DMS 273 (cell line): ENCODE measurements at regions not wholly inside any gene's neighbourhood (a gene's known extent, or its start where the extent isn't known, plus 50 kb on each side); places are given as distances from the start of the nearest gene placed in this dataset.
"Not testable (repeated sequence)": the region's sequence is repeated elsewhere in the genome, so short reads cannot be mapped to it uniquely, and the experiment has no call there.

Experiments used
- DNase-seq: peaks from one replicate; lab custom pipeline; 2025; ENCODE audit not compliant: unreplicated experiment; lab: John Stamatoyannopoulos, UW

DNA sequence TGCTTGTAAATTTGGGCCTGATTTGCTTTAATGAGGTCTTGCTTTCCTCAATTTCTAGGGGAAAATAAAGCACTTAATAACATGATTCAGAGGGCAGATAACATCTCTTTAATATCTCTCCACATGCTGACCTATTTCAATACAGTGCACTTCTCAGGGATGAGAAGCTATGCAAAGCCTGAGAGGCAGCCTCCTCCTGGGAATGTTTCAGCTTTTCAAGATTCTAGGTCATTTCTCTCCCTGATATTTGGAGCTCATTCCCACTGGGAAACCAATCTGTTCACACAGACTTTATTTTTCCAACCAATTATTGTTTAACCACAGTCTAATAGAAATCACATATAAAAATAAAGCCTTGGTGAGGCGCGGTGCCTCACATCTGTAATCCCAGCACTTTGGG lies 67.0 kb upstream of the LSAMP start:
- DNase-seq: peak; percentile 53

DNA sequence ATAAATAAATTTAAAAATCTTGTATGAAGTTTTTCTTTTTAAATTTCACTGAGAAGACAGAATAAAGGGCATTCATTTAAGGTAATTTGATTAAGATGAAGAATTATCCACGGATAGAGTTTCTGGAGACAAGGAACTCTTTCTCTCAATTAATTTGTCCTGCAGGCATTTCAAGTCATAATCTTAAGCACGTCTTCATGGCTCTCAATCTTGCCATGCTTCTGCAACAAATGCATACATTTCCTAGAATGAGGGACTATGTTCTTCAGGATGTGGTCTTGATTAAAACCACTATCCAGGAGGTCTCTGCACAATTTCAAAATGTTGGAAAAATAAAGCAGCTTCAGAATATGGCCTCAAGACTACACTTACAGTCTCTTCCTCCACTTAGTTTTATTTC lies 67.6 kb upstream of the LSAMP start:
- no peak for DNase-seq

DNA sequence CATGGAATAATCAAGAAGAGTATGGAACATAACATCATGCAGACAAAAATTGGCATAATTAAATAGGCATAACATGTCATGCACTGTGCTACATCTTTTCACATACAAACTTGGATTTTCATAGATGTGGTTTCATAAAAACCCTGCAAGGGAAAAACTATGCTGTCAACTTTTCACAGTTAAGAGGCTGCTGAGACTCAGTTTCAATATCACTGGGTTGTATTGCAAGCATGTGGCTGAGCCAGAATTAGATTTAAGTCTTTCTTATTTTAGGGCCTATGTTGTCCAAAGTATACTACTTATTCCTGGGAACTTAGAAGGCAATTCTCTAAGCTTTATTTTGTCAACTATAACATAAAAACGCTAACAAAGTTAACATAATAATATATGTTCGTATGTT lies 70.7 kb upstream of the LSAMP start:
- DNase-seq: no peak

DNA sequence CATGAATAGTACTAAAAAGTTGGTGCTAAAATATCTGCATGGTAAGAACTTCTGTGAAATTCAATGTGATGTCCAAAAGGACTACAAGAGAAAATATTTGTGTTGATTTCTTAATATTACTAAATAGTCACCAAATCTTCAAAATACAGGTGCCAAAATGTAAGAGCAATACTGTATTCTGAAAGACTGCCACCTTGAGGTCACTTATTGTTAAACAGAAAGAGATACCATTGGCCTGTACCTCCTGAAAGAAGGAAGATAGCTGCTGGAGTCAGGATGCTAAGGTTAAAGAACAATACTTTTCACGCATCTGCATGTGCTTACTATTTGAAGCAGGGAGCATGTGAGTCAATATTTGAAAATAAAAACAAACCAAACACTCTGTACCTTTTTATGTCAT lies 72.0 kb upstream of the LSAMP start:
- DNase-seq: peak; percentile 63

DNA sequence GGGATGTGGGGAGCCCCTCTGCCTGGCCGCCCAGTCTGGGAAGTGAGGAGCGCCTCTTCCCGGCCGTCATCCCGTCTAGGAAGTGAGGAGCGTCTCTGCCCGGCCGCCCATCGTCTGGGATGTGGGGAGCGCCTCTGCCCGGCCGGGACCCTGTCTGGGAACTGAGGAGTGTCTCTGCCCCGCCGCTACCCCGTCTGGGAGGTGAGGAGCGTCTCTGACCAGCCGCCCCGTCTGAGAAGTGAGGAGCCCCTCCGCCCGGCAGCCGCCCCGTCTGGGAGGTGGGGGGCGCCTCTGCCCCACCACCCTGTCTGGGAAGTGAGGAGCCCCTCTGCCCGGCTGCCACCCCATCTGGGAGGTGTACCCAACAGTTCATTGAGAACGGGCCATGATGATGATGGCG lies 73.8 kb upstream of the LSAMP start:
- DNase-seq: not testable (repeated sequence)

DNA sequence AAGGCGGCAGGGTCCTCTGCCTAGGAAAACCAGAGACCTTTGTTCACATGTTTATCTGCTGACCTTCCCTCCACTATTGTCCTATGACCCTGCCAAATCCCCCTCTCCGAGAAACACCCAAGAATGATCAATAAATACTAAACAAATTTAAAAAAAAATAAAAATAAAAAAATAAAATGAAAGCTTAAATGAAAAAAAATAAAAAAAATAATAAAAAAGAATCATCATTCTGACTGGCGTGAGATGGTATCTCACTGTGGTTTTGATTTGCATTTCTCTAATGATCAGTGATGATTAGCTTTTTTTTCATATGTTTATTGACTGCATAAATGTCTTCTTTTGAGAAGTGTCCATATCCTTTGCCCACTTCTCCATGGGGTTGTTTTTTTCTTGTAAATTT lies 74.5 kb upstream of the LSAMP start:
- DNase-seq: not testable (repeated sequence)

DNA sequence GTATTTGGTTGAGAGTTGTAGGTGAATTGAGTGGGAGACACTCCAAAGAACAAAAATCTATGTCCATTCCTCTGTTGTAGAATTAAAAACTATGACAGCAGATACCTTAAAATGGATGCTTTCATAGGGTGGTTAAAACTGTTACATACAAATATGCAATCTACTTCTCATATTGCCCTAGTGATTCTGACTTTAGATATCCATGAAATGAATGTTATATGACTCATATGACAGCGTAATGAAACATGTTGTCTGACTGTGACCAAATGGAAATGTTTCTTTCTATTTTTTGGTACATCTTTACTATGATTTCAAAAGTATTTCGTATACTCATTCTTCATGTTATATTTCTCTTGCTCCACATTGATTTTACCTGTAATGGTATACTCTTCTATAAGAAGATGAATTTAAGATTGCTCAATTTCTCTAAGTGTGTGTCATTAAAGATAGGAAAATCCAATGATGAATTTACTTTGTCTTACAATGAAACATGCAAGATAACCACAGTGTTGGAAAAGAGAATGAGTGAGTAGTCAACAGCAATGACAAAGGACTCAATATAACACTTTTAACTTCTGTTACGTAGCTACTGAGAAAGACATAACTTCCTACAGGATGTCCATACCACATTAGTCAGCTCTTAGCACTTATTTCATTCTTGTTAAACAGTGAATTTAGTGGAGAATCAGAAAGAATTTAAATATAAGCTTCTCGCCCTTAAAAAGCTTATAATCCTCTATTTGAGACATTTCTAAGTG lies 79.3 kb upstream of the LSAMP start:
- DNase-seq: no peak

DNA sequence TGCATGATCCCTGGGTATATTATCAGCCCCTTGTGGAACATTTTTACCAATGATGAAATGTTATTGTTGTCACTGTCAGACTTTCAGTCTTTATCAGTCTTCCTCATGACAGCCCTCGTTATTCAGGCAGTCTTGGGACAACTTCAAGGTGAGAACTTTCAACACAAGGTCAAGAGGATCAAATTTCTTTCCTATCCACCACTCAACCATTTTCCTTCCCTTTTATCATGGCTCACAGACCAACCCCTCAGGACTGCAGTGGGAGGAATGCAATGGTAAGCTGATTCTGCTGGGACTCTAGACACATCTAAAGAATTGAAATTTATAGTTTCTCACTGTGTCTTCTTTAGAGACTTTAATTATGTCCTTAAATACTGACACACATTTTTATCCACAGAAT lies 107.0 kb upstream of the LSAMP start:
- DNase-seq: no peak

DNA sequence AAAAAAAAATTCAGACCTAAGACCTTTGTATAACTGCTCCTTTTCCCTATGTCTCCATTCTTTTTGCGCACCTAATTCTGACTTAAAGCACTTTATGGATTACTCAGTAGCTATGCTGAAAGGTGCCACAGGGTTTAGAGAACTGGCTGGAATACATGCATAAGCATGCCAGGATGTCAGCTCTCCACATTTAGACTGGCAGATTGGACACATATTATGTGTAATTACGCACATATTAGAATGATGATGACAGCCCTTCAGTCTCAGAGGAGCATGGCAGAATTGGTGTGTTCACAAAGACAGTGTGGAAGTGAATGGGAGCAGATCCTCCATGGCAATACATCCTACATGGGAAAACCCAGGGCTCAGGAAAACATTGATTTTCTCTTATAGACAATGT lies 108.1 kb upstream of the LSAMP start:
- peak; percentile 29 for DNase-seq

DNA sequence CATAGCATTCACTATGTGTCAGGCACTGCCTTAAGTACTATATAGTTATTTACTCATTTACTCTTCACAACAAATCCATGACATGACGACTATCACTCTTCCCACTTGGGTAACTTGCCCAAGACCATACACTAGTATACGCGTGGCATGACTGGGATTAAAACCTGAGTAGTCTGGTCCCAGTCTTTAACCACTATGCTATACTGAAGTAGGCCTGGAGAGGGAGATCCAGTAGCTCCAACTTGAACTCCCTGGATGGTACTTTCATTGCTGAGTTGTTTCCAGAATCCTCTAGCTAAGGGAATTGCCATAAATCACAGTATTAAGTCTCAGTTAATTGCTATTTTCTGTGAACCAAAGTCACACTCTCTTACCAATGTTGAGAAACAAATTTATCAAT lies 116.2 kb upstream of the LSAMP start:
- DNase-seq: no peak

DNA sequence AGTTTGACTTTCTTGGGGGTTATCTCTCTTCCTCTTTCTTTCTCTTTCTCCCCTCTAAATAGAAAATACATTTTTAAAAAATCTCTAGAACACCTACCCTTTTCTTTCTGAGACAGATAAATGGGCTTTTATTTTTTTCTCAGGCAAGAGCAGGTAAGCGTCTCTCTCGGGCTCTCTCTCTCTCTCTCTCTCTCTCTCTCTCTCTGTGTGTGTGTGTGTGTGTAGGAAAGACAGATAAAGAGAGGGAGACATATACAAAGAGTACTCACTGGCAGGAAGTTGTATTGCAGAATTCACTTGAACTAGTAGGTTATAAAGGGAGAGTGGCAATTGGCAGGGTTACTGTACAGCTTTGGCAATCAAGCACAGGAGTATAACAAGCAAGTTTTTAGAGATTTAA lies 118.1 kb upstream of the LSAMP start:
- DNase-seq: no peak

DNA sequence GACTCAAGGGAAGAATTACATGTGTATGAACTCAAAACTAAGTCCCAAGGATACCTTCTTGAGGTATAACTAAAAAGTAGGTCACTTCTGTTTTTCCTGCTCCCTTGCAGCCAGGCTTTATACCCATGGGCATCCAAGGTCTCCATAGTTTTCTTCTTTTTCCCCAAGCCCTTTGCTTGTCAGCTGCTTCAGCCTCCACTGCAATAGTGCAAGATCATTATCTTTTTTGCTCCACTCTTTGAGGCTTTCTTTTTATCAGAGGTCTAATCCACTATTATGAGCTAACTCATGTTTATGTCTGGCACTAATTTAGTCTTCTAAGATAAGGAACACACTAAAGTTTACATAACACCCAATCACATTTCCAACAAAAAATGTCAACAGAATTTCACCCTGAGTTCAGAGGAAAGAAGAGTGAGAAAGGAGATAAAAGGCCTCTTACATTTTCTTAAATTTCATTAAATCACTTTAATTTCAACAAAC lies 121.2 kb upstream of the LSAMP start:
- no peak for DNase-seq

DNA sequence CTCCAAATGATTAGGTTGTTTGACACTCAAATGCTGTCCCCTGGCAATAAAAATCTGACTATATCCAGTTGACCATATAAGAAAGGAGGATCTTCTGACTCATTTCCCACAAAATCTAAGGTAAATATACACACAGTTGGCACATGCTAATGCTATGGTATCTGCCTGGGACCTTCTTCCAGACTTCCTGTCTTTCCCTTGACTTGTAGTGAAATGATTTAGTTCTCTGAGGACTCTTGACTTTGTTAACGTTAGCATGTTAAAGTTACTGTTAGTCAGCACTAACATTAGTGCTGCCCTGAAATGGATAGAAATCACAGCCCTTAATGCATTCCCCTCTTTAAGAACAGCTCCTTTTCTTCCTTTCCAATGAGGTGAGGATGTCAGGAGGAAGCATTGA lies 124.3 kb upstream of the LSAMP start:
- DNase-seq: no peak

DNA sequence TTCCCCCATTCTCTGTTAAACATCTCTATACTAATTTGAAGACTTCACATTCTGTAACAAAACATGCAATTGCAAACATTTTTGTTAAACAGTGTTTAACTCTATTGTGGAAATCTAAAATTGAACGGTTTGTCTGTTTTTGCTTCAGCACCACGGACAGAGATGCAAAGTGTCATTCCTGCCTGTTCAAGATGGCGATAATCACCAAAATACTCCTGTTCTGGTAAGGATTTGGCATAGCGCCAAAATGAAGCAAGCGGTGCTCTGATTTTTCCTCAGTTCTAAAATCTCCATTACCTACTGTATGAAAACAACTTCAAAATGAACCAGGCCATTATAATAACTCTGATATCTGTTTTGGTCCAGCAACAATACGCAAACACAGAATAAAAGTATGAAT lies 129.7 kb upstream of the TUSC7 start:
- DNase-seq: peak; percentile 49

DNA sequence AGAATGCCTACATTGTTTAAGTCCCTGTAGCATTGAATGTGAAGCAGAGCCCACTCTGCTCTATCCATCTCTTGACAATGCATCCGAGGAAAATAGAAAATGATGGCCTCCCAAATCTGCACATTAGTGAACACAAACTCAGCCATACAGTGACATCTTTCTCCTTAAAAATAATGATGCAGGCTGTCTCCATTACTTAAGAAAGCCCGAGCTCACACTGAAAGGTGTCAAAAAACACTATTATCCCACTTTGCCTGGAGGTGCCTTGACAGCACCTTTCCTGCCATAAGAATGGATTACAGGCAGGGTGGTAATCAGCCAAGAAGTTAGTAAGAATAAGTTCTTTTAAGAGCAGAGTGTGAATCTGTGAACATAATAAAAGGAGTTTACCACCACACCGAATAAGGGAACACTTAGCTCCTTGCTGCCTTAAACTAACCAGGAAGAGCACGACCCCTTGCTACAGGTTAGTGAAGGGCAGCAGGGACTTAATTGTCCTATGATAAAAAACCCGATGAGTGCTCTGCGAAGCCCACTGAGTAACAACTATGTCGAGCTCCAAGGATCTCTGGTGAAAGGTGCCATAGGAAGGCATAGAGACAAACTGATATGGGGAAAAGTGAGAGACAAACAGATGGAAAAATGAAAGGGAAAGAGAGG lies 123.2 kb upstream of the TUSC7 start:
- no peak for DNase-seq

DNA sequence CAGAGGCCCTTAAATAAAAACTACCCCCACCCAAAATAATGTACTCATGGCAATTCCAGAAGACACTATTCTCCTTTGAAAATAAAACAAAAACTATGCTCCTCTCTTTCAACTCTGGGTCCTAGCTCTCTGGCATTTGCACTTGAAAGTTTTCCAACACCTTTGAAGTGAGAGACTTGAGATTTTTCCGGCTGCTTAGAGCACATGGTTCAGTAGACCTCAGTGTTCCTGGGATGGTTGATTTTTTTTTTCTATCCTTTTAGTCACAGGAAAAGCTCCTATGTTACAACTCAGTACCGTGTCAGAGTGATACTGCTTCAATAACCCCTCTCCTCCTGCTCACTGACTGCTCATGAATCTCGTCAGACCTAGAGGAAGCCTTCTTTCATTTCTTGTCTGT lies 118.3 kb upstream of the TUSC7 start:
- no peak for DNase-seq

DNA sequence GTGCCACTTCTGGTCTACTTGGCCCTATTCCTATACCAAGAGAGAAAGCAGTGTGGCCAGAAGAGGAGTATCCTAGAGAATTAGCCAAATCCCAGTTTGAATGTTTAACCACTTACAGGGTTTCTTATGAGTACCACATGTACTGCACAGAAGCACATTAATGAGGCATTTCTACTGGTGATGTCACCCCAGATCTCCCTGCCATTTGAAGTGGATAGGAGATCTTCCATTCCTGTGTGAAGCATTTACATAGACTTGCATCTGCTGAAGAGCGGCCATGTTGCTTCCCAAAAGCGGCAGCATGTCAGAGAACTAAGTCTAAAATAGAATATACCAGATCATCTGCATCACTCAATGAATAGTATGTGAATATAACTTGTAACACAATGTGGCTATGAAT lies 108.4 kb upstream of the TUSC7 start:
- DNase-seq: no peak

DNA sequence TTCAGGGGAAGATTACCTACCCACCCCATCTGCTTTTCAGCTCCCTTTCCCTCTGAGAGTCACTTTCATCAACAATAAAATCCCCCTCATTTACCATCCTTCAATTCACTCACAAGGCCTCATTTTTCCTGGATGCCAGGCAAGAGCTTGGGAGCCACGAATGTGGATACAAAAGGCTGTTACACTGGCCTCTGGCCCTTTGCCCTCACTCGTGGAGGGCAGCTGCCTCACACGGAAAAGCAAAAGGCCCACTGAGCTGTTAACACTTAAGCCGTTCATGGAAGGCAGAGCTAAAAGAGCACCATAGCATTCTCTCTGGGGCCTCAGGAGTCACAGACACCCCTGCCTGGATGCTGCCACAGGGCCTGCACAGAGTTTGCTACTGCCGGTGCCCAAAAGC lies 102.4 kb upstream of the TUSC7 start:
- no peak for DNase-seq

DNA sequence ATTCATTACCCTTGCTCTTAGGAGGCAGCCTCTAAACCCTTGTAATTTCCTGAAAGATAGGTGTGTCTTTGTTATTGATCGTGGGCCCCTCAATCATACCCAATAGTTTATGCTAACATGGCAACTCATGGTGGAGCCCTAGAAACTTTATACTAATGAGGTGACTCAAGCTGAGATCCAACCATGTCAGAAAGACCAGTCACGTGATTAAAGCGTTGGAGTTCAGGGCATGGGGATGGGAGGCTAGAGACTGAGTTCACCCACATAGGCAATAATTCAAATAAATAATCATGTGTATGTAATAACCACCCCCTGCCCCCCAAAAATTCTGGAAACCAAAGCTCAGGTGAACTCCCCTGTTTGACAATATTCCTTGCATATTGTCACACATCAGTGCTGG lies 99.5 kb upstream of the TUSC7 start:
- no peak for DNase-seq

DNA sequence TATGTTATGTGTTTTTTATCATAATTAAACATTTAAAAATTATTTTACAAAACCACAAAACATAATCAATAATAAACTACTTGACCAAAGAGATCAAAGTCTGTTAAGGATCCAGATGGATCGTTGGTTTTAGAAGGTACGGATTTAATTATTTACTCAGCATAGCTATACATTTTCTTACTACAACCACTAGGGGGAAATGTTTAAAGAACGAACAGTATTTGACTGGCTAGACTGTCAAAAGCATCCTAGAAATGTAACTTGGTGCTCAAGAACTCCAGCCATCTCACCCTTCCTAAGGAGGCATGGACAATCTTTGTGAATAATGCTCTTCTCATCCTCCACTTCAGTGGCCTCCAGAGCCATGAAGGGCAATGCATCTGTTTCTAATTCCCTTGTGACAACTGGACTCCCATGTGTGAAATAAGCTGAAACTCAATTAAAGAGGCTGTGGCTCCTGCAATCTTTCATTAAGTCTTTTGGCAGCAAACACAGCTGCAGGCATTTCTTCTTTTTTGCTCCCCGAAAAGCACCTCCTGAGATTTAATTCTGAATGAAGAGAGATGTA lies 94.7 kb upstream of the TUSC7 start:
- peak; percentile 62 for DNase-seq

DNA sequence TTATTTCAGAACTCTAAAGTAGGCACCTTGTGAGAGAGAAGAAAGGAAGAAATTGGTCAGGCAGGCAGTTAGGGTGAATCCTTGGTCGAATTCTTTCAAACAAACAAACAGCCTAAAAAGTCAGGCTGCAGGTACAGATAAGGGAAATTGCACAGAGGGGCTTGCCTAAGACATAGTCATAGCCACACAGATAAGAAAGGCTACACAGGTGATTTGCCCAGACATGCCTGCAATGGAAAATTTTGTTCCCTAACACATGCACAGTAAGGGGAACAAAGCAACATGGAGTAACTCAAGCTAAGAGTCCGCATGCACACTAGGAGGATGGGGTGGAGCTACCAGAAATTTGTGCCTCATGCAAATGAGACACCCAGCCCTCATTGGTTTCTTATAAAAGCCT lies 91.4 kb upstream of the TUSC7 start:
- no peak for DNase-seq

DNA sequence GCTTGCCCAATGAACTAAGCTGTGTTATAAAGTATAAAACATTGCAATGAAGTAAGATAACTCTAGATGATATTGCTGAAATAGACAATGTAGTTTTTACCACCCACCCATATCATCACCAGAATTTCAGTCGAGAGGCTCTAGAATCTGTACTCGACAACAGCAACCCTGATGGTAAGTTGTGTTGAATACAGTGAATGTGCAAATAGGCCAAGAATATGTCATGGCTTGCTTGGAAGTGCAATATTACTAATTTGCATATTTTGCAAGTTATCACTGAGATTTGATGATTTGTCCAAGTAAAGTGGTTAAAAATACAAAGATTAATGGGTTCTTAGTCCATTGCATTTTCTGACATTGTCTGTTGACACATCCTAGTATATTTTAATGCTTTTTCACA lies 90.6 kb upstream of the TUSC7 start:
- DNase-seq: no peak
